NOMO-1 treated with DMSO at 0.1 percent for 48 hours (cell line): ENCODE measurements at regions not wholly inside any gene's neighbourhood (a gene's known extent, or its start where the extent isn't known, plus 50 kb on each side); places are given as distances from the start of the nearest gene placed in this dataset.
"Not testable (repeated sequence)": the region's sequence is repeated elsewhere in the genome, so short reads cannot be mapped to it uniquely, and the experiment has no call there.

Experiments used
- DNase-seq: peaks from one replicate; lab custom pipeline; 2025; ENCODE audit not compliant: unreplicated experiment; lab: John Stamatoyannopoulos, UW

DNA sequence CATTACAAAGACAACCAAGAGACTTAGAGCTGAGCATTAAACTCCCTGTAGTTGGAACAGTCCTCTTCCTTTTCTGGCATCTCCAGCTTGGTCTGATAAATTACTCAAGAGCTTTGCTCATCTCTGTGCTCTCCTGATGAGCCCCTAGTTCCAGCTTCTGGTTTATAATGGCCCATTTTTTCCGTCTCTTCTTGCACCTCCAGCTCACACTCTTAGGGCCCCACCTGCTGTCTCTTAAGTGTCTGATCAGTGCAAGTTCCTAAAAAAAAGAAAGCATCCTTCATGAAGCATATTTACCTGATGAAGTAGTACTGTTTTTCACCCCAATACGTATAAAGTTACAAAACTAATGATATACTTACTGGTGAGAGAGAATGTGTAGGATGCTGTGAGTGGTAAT lies 822.9 kb downstream of the RNF144A start:
- no peak for DNase-seq

DNA sequence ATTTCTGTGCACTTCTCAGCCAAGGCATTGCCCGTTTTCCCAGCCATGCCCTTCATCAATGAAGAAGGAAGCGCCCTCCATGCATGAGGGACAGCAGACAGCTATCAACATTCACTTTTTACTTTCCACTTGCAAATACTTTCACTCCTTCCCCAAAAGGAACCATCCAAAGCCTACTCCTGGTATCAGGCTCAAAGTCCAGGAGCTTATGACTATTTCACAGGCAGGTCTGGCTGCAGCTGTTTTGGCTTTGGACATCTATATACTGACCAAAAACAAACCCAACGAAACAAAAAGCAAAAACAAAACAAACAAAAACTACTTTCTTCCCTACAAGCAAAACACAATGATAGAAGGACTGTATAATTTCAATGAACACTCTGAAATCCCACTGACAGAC lies 825.1 kb downstream of the RNF144A start:
- no peak for DNase-seq

DNA sequence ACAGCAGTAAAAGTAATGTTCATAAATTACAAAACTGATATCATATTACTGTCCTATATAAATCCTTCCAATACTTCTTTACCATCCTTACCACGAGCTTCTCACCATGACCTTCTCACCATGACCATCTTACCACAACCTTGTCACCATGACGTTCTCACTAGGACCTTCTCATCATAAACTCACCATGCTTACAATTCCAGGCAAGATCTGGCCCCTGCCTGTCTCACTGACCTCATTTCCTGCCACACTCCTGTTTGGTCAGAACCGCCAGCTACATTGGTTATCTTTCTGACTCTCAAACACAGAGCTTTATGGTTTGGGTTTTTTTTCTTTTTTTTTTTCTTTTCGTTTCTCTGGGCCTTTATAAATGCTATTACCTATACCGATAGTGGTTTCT lies 827.6 kb downstream of the RNF144A start:
- no peak for DNase-seq

DNA sequence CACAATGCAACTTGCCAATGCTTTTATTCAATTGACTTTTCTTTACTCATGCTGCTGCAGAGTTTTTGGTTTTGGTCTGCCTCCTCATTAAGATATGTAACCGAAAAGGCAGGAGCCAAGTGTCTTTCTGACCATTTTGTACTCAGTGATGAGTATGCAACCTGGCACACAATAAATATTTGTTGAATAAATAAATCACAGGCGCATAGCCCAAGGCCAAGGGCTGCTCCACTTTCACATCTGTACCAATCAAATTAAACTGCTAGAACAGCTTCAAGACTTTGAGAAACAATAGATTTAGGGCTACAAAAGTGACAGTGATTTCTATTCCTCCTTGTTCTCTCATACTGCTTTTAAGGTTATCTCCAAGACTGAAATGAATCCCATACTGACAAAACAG lies 828.2 kb downstream of the RNF144A start:
- no peak for DNase-seq

DNA sequence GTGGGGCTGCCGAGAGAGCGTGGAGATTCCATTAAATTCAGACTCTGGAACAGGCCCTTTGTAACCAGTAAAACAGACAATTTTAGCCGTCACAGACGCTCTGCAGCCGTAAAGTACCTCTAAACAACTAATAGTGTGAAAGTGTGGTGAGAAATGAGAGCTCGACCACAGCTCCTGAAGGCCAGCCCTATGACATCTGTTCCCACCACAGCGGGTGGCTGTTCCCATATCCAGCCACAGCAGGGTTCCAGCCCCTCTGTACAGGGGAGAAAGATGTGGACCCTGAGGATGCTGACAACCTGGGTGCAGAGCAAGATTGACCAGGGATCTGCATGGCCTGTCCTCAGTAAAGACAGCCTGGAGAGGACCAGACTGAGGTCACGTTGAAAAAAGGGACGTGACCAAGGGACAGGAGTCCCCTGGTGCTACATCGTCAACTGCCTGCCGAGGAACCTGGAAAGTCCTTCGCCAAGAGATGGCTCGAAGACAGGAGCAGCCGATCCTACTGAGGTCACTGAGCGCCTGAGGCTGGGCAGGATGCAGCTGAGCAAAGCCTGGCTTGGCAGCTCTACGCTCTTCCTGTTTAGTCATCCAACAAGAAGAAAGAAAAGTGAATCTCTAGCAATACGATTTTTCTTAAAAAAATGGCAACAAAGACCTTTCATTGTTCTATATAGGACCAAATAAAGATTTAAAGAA lies 831.7 kb downstream of the RNF144A start:
- no peak for DNase-seq

DNA sequence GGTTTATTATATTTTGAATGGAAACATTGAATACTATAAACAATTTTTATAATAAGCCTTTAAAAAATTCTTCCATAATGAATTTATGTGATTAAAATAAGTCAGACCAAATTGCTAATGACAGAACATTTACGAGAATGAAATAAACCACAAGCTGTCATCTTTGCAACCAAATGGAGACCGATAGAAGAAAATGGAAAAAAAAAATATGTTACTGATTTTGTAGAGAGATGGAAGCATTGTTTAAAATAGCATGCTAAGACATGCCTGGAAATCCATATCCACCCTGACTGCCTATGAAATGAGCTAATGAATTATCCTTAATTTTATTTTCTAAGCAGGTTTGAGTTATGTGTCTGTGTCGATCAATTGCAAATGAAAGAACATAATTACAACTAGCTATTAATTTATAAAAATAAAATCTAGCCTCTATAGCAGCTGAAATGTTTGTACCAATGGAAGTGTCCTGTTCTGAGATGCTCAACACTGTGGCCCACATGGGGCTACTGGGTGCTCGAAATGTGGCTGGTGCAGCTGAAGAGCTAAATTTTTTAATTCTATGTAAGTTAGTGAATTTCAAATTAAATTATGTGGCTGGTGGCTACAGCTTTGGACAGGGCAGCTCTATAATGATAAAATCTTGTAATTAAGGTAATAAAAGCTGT lies 832.8 kb downstream of the RNF144A start:
- no peak for DNase-seq

DNA sequence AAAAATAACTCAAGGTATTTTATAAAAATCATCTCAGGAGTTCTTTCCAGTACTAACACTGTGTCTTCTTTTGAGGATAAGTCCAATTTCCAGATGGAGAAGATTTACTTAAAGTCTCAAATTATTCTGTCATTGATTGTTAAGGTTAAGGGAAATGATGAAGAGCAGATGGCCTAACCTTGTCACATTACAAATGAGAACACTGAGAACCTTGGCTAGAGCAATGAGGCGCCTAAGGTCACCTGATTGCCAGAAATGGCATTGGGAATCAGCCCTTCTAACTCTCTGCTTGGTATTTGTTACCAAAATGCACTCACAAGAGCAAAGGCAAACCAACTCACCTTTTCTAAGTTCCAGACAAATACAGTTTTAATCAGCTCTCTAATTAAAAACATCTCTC lies 835.1 kb downstream of the RNF144A start:
- no peak for DNase-seq

DNA sequence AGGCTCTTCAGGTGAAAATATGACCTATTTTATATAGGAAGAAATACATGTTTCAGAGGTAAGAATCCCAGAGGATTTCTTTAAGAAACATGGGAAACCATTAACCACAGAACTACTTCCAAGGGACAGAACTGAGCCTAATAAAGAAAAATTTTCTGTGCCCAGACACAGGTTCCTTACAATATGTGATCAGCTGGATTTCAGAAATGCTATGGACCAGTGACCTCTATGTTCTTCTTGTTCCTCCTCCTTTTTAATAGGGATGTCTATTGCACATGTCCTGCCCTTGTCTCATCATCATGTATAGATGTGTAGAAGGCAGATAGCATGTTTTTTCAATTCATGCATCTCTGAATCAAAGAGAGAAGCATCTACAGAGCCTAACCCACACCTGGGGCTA lies 836.6 kb downstream of the RNF144A start:
- DNase-seq, result no peak

DNA sequence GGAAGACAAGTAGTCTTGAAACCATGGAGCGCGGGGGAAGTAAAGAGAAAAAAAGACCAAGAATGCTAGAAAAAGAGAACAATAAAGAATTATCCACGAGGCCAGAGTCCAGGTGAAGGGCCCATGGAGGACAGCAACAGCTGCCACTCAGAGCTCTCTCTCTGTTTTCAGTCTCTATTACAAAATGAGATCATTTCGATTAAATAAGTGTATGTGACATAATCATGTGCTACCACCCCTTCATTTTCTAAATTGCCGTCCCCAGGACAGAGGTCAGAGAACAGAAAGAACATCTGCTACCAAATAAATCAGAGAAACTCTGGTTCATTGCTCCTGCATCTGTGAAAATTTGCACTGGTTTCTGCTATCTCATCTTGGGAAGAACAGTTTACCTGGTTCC lies 838.7 kb downstream of the RNF144A start:
- DNase-seq, result no peak

DNA sequence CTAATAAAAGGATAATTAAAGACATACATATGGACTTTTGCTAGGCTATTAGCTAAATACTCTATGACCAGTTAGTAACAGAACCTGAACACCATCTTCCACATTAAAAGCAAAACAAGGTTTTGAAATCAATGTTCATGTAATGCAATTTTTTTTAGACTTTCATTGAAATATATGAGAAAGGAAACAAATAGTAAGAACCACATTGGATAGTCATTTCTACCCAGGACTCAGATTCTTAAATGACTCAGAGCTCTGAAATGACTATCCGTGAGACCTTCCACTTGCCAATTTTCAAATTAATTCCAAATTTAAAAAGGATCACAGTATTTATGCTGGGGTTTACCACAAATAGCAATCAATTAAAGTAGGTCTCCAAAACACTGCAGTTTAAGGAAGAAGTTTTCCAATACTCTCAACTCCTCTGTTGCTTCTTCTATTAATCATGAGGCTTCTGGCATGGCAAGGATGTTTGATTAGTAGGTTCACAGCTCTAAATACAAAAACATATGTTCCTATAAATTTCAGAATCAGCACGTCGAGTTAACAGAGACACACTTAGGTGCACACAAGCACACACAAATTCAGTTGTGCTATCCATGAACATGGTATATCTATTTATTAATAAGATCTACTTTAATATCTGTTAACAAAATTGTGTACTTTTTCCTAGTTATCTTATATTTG lies 841.0 kb downstream of the RNF144A start:
- no peak for DNase-seq

DNA sequence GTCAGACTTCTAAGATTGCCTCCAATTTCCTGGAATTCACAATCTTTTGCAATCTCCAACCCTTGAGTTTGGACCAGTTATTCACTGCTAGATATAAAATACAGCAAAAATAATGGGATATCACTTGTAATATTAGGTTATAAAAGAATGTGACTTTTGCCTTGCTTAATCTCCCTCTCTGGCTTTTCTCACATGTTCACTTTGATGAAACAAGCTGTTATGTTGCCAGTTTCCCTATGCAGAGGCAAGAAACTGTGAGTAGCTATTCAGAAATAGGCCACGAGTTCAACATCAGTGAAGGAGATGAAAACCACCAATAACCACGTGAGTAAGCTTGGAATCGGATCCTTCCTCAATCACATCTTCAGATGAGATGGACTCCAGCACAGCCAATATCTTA lies 842.7 kb downstream of the RNF144A start:
- DNase-seq, result no peak

DNA sequence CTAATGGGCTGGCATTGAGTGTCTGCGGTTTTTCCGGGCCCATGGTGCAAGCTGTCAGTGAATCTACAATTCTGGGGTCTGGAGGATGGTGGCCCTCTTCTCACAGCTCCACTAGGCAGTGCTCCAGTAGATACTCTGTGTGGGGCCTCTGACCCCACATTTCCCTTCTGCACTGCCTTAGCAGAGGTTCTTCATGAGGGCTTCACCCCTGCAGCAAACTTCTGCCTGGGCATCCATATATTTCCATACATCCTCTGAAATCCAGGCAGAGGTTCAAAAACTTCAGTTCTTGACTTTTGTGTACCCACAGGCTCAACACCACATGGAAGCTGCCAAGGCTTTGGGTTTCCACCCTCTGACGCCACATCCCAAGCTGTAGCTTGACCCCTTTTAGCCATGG lies 846.2 kb downstream of the RNF144A start:
- not testable (repeated sequence) for DNase-seq

DNA sequence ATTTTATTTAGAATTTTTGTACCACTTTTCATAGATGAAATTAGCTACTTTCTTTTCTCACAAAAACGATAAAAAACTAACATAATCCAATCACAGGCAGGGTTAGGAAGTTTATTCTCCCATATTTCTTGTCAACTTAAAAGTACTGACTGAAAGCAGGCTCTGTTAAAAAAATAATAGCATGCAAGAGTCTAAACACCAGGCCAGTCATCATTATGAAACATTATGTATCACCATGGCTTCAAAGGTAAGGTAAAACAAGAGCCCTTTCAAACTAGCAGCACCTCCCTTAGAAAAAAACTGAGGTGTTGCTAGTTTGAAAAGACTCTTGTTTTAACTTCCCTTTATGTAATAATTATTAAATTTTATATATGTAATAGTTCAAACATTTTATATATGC lies 848.0 kb downstream of the RNF144A start:
- no peak for DNase-seq

DNA sequence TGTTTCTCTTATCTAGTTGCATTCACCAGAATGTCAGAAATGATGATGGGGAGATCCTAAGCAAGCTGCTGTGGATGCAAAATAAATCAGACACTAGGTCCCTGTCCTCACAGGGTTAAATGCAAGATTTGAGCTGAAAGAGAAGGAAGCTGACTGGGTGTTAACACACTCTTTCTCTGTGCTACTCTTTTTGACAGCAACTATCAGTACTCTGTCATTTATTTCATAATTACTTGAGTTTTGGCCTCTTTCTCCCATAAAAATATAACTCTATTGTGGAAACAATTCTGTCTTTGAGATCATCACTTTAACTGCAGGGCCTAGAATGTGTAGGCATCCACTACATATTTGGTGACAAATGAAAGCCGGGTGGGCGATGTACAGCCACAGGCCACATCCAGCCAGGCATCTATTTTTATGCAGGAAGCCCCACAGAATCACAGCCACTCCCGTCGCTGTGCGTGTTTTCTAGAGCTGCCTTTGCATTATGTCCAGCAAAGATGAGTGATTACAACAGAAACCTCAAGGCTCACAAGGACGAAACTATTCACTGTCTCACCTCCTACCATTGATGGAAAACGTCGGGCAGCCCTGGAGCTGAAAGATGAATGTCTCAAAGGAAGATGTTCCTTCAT lies 849.0 kb downstream of the RNF144A start:
- no peak for DNase-seq

DNA sequence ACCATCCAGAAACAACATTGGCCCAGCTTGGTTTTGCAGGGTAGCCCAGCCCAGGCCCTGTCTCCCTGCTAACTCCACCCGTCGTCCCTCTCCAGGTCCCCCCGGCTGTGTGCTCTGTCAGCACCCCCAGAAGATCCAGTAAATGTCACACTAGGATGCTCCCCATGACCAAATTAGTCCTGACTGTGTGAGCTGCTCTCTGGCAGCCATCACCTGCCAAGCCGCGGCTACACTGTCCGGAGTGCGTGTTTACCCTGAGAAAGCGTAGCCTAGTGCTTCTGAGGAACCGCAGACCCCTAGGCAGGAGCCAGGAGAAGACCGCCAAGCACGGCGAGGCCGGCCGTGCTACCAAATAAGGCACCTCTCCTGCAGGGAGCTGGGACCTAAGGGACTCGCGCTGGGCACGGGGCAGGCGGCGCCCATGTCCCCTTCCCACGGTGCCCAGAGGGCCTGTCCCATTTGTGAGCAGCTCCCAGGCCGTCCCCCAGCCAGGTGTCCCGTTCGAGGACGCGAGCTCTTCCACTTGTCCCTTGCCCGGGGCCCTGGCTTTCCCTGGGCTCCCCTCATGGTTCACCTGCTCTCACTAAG lies 849.9 kb downstream of the RNF144A start:
- DNase-seq, result no peak

DNA sequence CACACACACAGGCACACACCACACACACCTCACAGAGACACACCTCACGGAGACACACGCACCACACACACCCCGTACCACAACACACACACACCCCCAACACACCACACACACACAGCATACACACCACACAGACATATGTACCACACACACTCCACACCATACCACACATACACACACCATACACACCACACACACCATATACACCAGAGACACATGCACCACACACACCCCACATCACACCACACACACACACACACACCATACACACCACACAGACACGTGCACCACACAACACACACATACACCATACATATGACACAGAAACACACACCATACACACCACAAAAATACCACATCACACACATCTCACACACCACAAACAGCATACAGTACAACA lies 850.7 kb downstream of the RNF144A start:
- DNase-seq, result no peak

DNA sequence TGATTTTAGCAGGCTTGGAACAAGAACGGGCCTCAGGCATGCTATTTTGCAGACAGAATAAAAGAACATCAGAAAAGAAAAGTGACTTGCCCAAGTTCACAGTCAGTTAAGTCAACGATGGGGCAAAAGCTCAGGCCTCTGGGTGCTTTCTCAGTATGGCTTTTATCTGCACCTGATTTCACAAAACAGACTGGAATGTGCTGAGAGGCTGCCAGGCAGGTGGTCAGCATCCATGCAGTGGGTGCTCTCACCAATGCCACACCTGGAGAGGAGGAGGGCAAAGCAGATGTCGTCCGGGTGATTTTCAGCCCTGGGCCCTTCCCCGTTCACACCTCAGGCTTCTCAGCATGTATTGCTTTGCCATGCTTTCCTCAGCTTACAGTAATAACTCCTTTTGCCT lies 854.6 kb downstream of the RNF144A start:
- DNase-seq, result no peak

DNA sequence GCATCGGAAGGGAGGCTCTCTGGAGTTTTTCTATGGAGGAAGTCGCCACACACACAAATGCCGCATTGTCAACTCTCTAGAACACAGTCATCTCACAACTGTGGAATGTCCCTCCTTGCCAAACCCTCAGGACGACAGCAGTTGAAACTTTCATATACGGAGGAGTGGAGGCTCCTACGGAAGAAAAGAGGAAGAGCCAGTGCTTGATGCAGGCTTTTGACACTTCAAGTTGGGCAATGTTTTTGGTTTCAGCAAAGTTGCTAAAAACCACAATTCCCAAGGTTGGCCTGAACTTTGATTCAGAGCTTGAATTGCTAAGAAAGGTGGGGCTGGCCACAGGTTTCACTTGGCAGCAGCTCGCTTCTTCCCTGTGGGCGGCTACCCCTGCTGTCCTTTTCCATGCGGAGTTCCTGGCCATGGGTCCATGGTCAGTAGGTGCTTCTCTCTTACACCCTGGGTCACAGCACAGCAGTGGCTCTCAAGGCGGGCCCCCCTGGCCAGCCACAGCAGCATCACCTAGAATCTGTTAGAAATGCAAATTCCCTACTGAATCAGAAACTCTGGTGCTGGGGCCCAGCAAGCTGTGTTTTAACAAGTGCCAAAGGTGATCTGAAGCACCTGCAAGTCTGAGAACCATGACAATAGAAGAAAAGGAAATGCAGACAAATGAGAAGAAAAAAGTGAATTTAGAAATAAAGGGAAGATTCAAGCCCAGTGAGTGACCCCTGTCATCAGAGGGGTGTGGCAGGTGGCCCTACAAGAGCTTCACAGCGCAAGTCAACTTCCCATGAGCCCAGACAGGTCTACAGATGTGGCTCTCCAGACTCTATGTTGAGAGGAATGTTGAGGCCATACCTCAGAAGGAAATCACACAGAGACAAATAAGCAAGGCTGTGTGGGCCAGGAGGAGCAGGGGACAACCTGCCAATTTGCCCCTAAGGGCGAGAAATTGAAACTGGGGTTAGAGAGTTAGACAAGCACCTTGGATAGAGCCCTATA lies 856.4 kb downstream of the RNF144A start:
- peak; percentile 96 for DNase-seq

DNA sequence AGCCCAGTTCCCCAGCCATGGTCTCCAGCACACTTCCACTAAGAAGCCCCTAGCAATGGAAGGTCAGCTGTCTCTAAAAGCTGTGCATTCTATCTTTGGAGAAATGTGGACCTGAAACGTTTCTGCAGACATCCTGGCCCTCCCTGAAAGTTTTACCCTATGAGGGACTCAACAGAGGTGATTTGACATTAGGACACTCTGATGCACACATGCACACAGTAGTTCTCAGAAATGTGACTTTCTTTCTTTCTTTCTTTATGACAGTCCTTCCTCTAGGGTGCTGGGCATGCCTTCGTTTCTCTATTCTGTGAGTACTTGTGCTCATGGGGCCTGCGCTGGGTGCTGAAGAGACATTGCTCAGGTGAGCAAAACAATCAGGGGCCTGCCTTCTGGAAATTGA lies 857.3 kb downstream of the RNF144A start:
- DNase-seq, result no peak

DNA sequence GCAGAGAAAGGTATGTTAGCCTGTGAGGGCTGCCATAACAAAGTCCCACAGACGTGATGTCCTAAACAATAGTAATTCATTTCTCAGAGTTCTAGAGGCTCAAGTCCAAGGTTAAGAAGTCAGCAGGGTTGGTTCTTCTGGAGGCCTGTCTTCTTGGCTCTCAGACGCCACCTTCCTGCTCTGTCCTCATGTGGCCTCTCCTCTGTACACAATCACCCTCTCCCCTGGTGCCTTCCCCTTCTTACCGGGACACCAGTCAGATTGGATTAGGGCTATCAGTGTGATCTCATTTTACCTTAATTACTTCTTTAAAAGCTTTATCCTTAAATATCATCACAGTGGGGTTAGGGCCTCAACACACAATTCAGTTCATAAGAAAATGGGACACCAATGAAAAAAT lies 860.5 kb downstream of the RNF144A start:
- no peak for DNase-seq
